ENCODE measurements at regions not wholly inside any gene's neighbourhood (a gene's known extent, or its start where the extent isn't known, plus 50 kb on each side); places are given as distances from the start of the nearest gene placed in this dataset.

DNA sequence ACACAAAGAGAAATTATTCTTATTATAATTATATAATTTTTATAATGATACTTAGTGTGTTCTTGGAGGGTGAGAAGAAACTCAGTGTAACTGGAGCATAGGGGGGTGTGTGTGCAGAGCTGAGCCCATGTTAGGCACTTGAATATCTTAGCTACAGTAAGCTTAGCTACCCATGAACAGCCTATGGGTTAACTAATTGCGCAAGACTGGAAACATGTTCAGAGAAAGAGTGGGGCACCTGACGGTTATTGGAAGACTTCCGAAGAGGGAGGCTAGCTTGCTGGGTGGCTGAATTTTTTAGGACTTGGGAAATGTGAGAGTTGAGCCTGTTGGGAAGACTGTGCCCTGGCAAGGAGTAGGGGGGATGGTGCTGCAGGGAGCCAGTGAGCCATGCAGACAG, 229.2 kb downstream of the SLC4A3 start:
- H3K27ac ChIP-seq (ENCODE audit: low read length), result no peak overlapping the region
- H3K36me3 ChIP-seq (ENCODE audit: insufficient read depth, low read length), result no peaks in the 10 kb centered on the region
- H3K27me3 ChIP-seq (ENCODE audit: insufficient read depth, low read depth, low read length), result no peaks in the 10 kb centered on the region
- no peaks in the 10 kb centered on the region for H3F3A ChIP-seq (ENCODE audit: insufficient read depth, low read length, poor library complexity, severe bottlenecking)
- H3K4me3 ChIP-seq (ENCODE audit: low read length), result no peak overlapping the region
- no peaks in the 10 kb centered on the region for H4K20me1 ChIP-seq (ENCODE audit: insufficient read depth)
- H3K9ac ChIP-seq (ENCODE audit: low read length), result no peak overlapping the region
- H3K79me2 ChIP-seq (replicated peaks; ENCODE audit: insufficient read depth, low read length), result no peaks in the 10 kb centered on the region
- TF ChIP-seq TAF1 (IDR thresholded peaks at IDR 0.05; ENCODE audit: low read depth), result no peak
- TF ChIP-seq MXI1 (conservative IDR thresholded peaks at IDR 0.05; ENCODE audit: poor library complexity, severe bottlenecking), result no peak
- no peak for TF ChIP-seq RAD21 (conservative IDR thresholded peaks at IDR 0.05)
- no peak for TF ChIP-seq SMC3 (conservative IDR thresholded peaks at IDR 0.05; ENCODE audit: poor library complexity)
- no peak for TF ChIP-seq POLR2AphosphoS5 (IDR thresholded peaks at IDR 0.05)
- no peak for TF ChIP-seq EZH2 (IDR thresholded peaks at IDR 0.05; ENCODE audit: borderline replicate concordance, insufficient read depth, low read length, poor library complexity, severe bottlenecking)
- TF ChIP-seq, protein P1, sequence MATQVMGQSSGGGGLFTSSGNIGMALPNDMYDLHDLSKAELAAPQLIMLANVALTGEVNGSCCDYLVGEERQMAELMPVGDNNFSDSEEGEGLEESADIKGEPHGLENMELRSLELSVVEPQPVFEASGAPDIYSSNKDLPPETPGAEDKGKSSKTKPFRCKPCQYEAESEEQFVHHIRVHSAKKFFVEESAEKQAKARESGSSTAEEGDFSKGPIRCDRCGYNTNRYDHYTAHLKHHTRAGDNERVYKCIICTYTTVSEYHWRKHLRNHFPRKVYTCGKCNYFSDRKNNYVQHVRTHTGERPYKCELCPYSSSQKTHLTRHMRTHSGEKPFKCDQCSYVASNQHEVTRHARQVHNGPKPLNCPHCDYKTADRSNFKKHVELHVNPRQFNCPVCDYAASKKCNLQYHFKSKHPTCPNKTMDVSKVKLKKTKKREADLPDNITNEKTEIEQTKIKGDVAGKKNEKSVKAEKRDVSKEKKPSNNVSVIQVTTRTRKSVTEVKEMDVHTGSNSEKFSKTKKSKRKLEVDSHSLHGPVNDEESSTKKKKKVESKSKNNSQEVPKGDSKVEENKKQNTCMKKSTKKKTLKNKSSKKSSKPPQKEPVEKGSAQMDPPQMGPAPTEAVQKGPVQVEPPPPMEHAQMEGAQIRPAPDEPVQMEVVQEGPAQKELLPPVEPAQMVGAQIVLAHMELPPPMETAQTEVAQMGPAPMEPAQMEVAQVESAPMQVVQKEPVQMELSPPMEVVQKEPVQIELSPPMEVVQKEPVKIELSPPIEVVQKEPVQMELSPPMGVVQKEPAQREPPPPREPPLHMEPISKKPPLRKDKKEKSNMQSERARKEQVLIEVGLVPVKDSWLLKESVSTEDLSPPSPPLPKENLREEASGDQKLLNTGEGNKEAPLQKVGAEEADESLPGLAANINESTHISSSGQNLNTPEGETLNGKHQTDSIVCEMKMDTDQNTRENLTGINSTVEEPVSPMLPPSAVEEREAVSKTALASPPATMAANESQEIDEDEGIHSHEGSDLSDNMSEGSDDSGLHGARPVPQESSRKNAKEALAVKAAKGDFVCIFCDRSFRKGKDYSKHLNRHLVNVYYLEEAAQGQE (IDR thresholded peaks at IDR 0.05; ENCODE audit: borderline replicate concordance), result no peak
- no peak for TF ChIP-seq EP300 (conservative IDR thresholded peaks at IDR 0.05; ENCODE audit: poor library complexity, severe bottlenecking)
- TF ChIP-seq, protein P2, sequence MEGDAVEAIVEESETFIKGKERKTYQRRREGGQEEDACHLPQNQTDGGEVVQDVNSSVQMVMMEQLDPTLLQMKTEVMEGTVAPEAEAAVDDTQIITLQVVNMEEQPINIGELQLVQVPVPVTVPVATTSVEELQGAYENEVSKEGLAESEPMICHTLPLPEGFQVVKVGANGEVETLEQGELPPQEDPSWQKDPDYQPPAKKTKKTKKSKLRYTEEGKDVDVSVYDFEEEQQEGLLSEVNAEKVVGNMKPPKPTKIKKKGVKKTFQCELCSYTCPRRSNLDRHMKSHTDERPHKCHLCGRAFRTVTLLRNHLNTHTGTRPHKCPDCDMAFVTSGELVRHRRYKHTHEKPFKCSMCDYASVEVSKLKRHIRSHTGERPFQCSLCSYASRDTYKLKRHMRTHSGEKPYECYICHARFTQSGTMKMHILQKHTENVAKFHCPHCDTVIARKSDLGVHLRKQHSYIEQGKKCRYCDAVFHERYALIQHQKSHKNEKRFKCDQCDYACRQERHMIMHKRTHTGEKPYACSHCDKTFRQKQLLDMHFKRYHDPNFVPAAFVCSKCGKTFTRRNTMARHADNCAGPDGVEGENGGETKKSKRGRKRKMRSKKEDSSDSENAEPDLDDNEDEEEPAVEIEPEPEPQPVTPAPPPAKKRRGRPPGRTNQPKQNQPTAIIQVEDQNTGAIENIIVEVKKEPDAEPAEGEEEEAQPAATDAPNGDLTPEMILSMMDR (IDR thresholded peaks at IDR 0.05; ENCODE audit: poor library complexity, severe bottlenecking), result no peak
- H3K9me3 ChIP-seq (ENCODE audit: low read length), result no peaks in the 10 kb centered on the region
- no peaks in the 10 kb centered on the region for H3K9me2 ChIP-seq (ENCODE audit: insufficient read depth, low read length)
- no peak overlapping the region for H3K4me2 ChIP-seq (ENCODE audit: low read length)
- no peak overlapping the region for H2AFZ ChIP-seq (ENCODE audit: low read depth, low read length)

DNA sequence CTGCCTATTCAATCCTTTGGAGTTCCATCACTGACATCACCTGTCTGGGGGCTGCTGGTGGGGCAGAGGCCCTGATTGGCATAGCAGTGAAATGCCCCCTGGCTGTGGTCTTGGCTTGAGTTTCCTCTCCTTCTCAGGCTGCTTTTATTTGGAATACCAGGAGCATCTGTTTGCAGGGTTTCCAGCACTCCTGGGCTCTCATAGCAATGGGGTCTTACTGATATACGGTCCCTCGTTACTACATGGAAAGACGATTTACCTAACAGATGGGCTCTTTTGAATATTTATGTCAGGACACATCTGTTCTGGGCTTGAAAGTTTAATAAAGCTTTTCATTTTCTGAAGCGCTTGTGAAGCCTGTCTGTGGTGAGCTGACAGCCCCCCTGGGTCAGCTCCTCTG, 230.3 kb downstream of the SLC4A3 start:
- TF ChIP-seq EZH2 (IDR thresholded peaks at IDR 0.05; ENCODE audit: borderline replicate concordance, insufficient read depth, low read length, poor library complexity, severe bottlenecking), result no peak
- TF ChIP-seq MXI1 (conservative IDR thresholded peaks at IDR 0.05; ENCODE audit: poor library complexity, severe bottlenecking), result no peak
- Histone ChIP-seq H3K36me3 (ENCODE audit: insufficient read depth, low read length) (no peaks in the 10 kb centered on the region), H4K20me1 (ENCODE audit: insufficient read depth) (no peaks in the 10 kb centered on the region), H3K4me2 (ENCODE audit: low read length) (no peak overlapping the region), H3K79me2 (replicated peaks; ENCODE audit: insufficient read depth, low read length) (no peaks in the 10 kb centered on the region), H3F3A (ENCODE audit: insufficient read depth, low read length, poor library complexity, severe bottlenecking) (no peaks in the 10 kb centered on the region), H3K27ac (ENCODE audit: low read length) (no peak overlapping the region), H3K27me3 (ENCODE audit: insufficient read depth, low read depth, low read length) (no peaks in the 10 kb centered on the region), H3K9me2 (ENCODE audit: insufficient read depth, low read length) (no peaks in the 10 kb centered on the region), H3K9ac (ENCODE audit: low read length) (no peak overlapping the region), H2AFZ (ENCODE audit: low read depth, low read length) (no peak overlapping the region), H3K9me3 (ENCODE audit: low read length) (no peaks in the 10 kb centered on the region), H3K4me3 (ENCODE audit: low read length) (no peak overlapping the region)

DNA sequence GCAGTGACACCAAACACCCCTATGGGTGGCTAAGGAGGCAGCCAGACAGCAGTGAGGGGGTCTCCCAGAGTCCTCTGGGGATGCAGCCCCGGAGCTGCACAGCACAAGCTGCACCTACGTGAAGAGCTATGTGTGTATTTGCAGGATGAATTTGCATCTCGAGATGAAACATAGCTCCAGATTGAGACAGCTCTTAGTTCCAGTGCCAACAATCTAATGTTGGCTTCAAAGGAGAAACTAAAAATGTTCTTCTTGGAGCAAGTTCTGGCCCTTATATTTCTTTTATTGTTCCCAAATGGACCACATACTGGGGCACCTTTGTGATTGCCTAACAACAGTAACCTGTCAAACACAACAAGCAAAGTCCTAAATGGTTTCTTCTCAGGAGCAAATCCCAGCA, 233.9 kb downstream of the SLC4A3 start:
- TF ChIP-seq, protein P2 (IDR thresholded peaks at IDR 0.05; ENCODE audit: poor library complexity, severe bottlenecking), result no peak
- TF ChIP-seq RAD21 (conservative IDR thresholded peaks at IDR 0.05), result no peak
- no peak for TF ChIP-seq SMC3 (conservative IDR thresholded peaks at IDR 0.05; ENCODE audit: poor library complexity)
- no peak for TF ChIP-seq EP300 (conservative IDR thresholded peaks at IDR 0.05; ENCODE audit: poor library complexity, severe bottlenecking)
- no peak for TF ChIP-seq EZH2 (IDR thresholded peaks at IDR 0.05; ENCODE audit: borderline replicate concordance, insufficient read depth, low read length, poor library complexity, severe bottlenecking)
- Histone ChIP-seq H3K79me2 (replicated peaks; ENCODE audit: insufficient read depth, low read length) (no peaks in the 10 kb centered on the region), H2AFZ (ENCODE audit: low read depth, low read length) (no peak overlapping the region), H3K9ac (ENCODE audit: low read length) (no peak overlapping the region), H3F3A (ENCODE audit: insufficient read depth, low read length, poor library complexity, severe bottlenecking) (no peaks in the 10 kb centered on the region), H3K4me2 (ENCODE audit: low read length) (no peak overlapping the region), H3K36me3 (ENCODE audit: insufficient read depth, low read length) (no peaks in the 10 kb centered on the region), H3K27me3 (ENCODE audit: insufficient read depth, low read depth, low read length) (no peaks in the 10 kb centered on the region), H4K20me1 (ENCODE audit: insufficient read depth) (no peaks in the 10 kb centered on the region), H3K4me3 (ENCODE audit: low read length) (no peak overlapping the region), H3K9me2 (ENCODE audit: insufficient read depth, low read length) (no peaks in the 10 kb centered on the region), H3K9me3 (ENCODE audit: low read length) (no peaks in the 10 kb centered on the region), H3K27ac (ENCODE audit: low read length) (no peak overlapping the region)
